ENCODE measurements at regions not wholly inside any gene's neighbourhood (a gene's known extent, or its start where the extent isn't known, plus 50 kb on each side); places are given as distances from the start of the nearest gene placed in this dataset.
"Not testable (repeated sequence)": the region's sequence is repeated elsewhere in the genome, so short reads cannot be mapped to it uniquely, and the experiment has no call there.

DNA sequence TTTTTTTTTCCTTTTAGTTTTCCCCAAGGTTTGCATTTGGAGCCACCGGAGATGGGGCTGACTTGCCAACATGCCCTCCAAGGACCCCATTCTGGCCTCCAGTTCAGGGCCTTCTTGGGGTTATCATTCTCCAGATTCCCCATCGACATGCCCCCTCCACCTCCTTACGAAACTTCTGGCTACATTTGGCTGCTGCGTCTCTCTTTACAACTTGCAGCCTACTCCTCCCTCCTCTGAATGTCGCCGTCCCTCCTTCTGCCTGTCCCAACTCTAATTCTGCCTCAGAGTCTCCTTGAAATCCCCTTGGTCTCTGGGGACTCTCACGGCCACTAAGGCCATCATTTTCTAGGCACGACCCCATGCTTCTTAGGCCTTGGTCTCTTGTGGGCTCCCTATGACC, 72.2 kb upstream of the PODXL start:
- Mint-ChIP-seq H3K4me1 (no peaks in the 10 kb centered on the region), H3K27me3 (peaks cover 11% of the 10 kb centered on the region), H3K4me3 (no peak overlapping the region), H3K36me3 (ENCODE audit: low read depth) (no peaks in the 10 kb centered on the region), H3K9me3 (no peaks in the 10 kb centered on the region), H3K27ac (no peak overlapping the region)
- TF ChIP-seq, protein P1, sequence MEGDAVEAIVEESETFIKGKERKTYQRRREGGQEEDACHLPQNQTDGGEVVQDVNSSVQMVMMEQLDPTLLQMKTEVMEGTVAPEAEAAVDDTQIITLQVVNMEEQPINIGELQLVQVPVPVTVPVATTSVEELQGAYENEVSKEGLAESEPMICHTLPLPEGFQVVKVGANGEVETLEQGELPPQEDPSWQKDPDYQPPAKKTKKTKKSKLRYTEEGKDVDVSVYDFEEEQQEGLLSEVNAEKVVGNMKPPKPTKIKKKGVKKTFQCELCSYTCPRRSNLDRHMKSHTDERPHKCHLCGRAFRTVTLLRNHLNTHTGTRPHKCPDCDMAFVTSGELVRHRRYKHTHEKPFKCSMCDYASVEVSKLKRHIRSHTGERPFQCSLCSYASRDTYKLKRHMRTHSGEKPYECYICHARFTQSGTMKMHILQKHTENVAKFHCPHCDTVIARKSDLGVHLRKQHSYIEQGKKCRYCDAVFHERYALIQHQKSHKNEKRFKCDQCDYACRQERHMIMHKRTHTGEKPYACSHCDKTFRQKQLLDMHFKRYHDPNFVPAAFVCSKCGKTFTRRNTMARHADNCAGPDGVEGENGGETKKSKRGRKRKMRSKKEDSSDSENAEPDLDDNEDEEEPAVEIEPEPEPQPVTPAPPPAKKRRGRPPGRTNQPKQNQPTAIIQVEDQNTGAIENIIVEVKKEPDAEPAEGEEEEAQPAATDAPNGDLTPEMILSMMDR (IDR thresholded peaks at IDR 0.05): no peak
- ATAC-seq (ENCODE audit: low read depth) (no peak), DNase-seq (no peak)
- intact Hi-C loops (cut with micrococcal nuclease): no loop called here
- ChIA-PET POLR2A (no interaction called here), CTCF (no interaction called here)

DNA sequence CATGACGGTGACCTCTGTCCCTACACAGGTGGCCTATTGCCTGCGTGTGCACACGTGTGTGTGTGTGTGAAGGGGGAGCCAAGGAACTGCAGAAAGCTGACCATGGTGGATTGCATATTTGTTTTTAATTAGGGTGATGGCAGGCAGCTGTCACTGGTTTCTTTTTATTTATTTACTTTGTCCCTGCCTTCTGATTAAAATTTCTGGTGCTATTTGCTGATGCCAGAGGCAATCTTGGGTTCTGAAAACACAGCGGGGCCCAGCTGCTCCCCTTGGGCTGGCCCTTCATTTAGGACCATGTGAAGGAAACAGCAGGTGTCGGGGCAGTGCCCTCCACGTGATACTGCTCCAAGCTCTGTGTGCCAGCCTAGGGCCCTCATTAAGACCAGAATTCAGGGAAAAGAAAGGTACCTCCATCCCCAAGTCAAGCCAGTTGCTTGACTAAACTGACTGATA, 71.3 kb upstream of the PODXL start:
- H3K27ac Mint-ChIP-seq: no peak overlapping the region
- H3K4me1 Mint-ChIP-seq: no peaks in the 10 kb centered on the region
- ChIA-PET CTCF (no interaction called here), POLR2A (no interaction called here)
- no peaks in the 10 kb centered on the region for H3K36me3 Mint-ChIP-seq (ENCODE audit: low read depth)
- H3K4me3 Mint-ChIP-seq: no peak overlapping the region
- TF ChIP-seq, protein P1 (IDR thresholded peaks at IDR 0.05): no peak
- intact Hi-C loops (cut with micrococcal nuclease): no loop called here
- DNase-seq (no peak), ATAC-seq (ENCODE audit: low read depth) (no peak)
- no peaks in the 10 kb centered on the region for H3K9me3 Mint-ChIP-seq
- H3K27me3 Mint-ChIP-seq: peaks cover 11% of the 10 kb centered on the region

DNA sequence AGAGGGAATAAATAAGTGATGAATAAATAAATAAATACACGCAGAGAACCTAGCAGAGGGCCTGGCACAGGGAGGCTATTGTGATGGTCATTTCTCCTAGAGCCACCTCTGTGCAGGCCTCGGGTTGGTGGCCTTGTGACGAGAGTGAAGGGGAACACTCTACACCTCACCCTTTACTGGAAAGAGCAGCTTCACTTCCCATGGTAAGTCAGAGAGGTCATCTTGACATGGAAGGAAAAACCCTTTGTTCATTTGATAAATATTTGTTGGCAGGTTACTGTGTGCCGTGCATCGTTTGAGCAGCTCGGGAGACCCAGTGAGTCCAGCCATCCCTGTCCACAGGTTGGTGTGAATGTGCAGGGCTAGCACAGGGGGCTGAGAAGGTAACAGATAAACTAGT, 70.2 kb upstream of the PODXL start:
- POLR2A ChIA-PET: no interaction called here
- intact Hi-C loops (cut with micrococcal nuclease): no loop called here
- Mint-ChIP-seq H3K9me3 (no peaks in the 10 kb centered on the region), H3K4me1 (no peaks in the 10 kb centered on the region), H3K27me3 (peaks cover 11% of the 10 kb centered on the region), H3K36me3 (ENCODE audit: low read depth) (no peaks in the 10 kb centered on the region), H3K27ac (no peak overlapping the region), H3K4me3 (no peak overlapping the region)
- DNase-seq (no peak), ATAC-seq (ENCODE audit: low read depth) (no peak)
- CTCF ChIA-PET: no interaction called here
- TF ChIP-seq, protein P1 (IDR thresholded peaks at IDR 0.05): no peak

DNA sequence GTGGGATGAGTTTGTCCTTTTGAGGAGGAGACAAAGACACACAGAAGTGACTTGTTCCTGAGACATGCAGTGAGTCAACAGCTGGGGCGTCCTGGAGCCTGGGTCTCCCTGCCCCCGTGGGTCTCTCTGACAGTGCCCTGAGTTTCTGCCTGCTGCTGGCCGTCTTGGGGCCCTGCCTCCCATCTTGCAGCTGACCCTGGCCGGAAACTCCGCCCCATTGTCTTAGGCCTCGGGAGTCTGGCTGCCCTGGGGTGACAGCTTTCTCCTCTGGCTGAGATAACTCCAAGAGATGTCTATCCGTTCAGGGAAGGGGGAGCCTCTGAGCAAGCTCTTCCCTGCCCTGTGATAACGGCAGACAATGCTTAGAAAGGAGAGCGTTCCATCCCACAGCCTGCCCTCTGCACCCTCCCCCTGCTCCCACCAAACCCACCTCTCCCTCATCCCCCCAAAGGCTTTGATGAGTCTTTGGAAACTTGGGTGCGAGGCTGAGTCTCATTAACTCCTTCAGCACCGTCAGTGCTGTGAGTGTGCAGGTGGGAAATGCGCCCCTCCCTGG, 69.5 kb upstream of the PODXL start:
- intact Hi-C loops (cut with micrococcal nuclease): no loop called here
- Mint-ChIP-seq H3K9me3 (no peaks in the 10 kb centered on the region), H3K27ac (no peak overlapping the region), H3K4me3 (no peak overlapping the region), H3K27me3 (peaks cover 11% of the 10 kb centered on the region), H3K36me3 (ENCODE audit: low read depth) (no peaks in the 10 kb centered on the region), H3K4me1 (no peaks in the 10 kb centered on the region)
- ChIA-PET CTCF (no interaction called here), POLR2A (no interaction called here)
- DNase-seq: no peak
- no peak for ATAC-seq (ENCODE audit: low read depth)
- TF ChIP-seq, protein P1 (IDR thresholded peaks at IDR 0.05): no peak

DNA sequence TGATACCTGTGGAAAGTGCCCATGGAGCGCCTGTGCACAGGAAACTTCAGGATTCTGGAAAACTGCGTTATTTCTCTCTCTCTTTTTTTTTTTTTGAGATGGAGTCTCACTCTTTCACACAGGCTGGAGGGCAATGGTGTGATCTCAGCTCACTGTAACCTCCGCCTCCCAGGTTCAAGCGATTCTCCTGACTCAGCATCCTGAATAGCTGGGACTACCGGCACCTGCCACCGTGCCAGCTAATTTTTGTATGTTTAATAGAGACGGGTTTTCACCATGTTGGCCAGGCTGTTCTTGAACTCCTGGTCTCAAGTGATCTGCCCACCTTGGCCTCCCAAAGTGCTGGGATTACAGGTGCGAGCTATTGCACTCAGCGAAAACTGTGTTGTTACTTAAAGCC, 68.9 kb upstream of the PODXL start:
- intact Hi-C loops (cut with micrococcal nuclease); H3K4me1 Mint-ChIP-seq; H3K9me3 Mint-ChIP-seq; ATAC-seq (ENCODE audit: low read depth); H3K4me3 Mint-ChIP-seq; CTCF ChIA-PET; H3K36me3 Mint-ChIP-seq (ENCODE audit: low read depth); POLR2A ChIA-PET; H3K27ac Mint-ChIP-seq; DNase-seq: not testable (repeated sequence)
- peaks cover 11% of the 10 kb centered on the region for H3K27me3 Mint-ChIP-seq

DNA sequence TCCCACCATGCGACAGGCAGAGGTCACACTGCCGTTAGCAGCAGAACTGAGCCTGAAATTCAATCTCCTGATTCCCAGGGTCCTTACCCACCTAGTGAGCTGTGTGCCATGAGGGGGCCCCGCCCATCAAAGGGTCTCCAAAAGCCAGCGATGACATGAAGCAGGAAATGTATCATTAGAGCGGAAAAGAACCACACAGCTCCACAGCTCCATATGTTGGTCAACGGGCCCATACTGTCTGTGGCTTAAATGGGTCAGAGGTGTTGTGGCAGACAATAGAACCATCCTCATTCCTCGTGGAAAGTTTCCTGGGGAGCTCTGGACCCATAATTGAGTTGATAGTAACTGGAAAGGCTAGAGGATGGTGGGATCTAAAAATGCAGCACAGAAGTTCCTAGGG, 68.1 kb upstream of the PODXL start:
- H3K4me3 Mint-ChIP-seq: no peak overlapping the region
- intact Hi-C loops (cut with micrococcal nuclease): no loop called here
- DNase-seq: no peak
- ChIA-PET CTCF (no interaction called here), POLR2A (no interaction called here)
- H3K4me1 Mint-ChIP-seq: no peaks in the 10 kb centered on the region
- no peaks in the 10 kb centered on the region for H3K36me3 Mint-ChIP-seq (ENCODE audit: low read depth)
- H3K9me3 Mint-ChIP-seq: no peaks in the 10 kb centered on the region
- no peak overlapping the region for H3K27ac Mint-ChIP-seq
- ATAC-seq (ENCODE audit: low read depth): no peak
- peaks cover 8% of the 10 kb centered on the region for H3K27me3 Mint-ChIP-seq
- TF ChIP-seq, protein P1 (IDR thresholded peaks at IDR 0.05): no peak
